A549 (cell line): ENCODE measurements at regions not wholly inside any gene's neighbourhood (a gene's known extent, or its start where the extent isn't known, plus 50 kb on each side); places are given as distances from the start of the nearest gene placed in this dataset.

Experiments
- ATAC-seq, 2 experiments: fragments of 200-7000 bp in 1 of 2; fragments of >200 bp in 1 of 2; cut with Nextera tagmentation in 1 of 2; cut with Tn5 transposase in 1 of 2; 3 replicates each; pipeline versions ENCODE4 v1.8.0 to v1.9.1; 2018 to 2020; ENCODE audit warnings: mild to moderate bottlenecking in 1 of 2, moderate library complexity in 1 of 2
- CTCF ChIA-PET: fragments of 300-600 bp; sonication (Branson Sonifier 250); formaldehyde crosslinking; extraction: SDS; loops from one replicate; lab custom pipeline; 2021; ENCODE audit warnings: antibody characterized with exemption, inconsistent platforms; lab: Yijun Ruan, JAX
- POLR2A ChIA-PET: fragments of 350-600 bp; formaldehyde crosslinking; extraction: SDS; loops from one replicate; lab custom pipeline; 2021; ENCODE audit warnings: antibody characterized with exemption, inconsistent platforms; lab: Yijun Ruan, JAX
- DNase-seq, 2 experiments: peaks; one replicate each; pipeline versions ENCODE4 v3.0.0 to v3.0.0-alpha.2; 2011 to 2016; ENCODE audit warnings: low read depth in 1 of 2, low spot score in 1 of 2
- FAIRE-seq: peaks from 2 replicates; lab custom pipeline; 2011; peaks lifted over from hg19 to GRCh38; lab: Jason Lieb, UNC
- H3K27ac ChIP-seq, 2 experiments: fragments of >200 bp; sonication (Bioruptor Twin); formaldehyde crosslinking; 3 replicates each; pipeline ENCODE4 v1.5.1; 2016 to 2017
- H3K4me1 ChIP-seq: fragments of >200 bp; sonication (Bioruptor Twin); formaldehyde crosslinking; 3 replicates; pipeline ENCODE4 v1.6.1; 2016
- H3K4me2 ChIP-seq: fragments of >200 bp; sonication (Bioruptor Twin); formaldehyde crosslinking; 3 replicates; pipeline ENCODE4 v1.6.1; 2016
- H3K4me3 ChIP-seq: fragments of >200 bp; sonication (Bioruptor Twin); formaldehyde crosslinking; 3 replicates; pipeline ENCODE4 v1.5.1; 2016
- H3K9me3 ChIP-seq: fragments of >200 bp; sonication (Bioruptor Twin); formaldehyde crosslinking; 3 replicates; pipeline ENCODE4 v1.6.1; 2016
- BHLHE40 ChIP-seq: IDR thresholded peaks from 2 replicates; pipeline ENCODE4 v1.6.1; 2012; ENCODE audit warnings: low read depth, low read length, inconsistent platforms
- CBX2 ChIP-seq: fragments of 200-600 bp; sonication (generic); IDR thresholded peaks from 2 replicates; pipeline ENCODE4 v1.6.1; 2016; ENCODE audit warnings: low read depth, mild to moderate bottlenecking, borderline replicate concordance
- CHD2 ChIP-seq: fragments of 150-350 bp; IDR thresholded peaks from 2 replicates; pipeline ENCODE4 v1.6.1; 2014; ENCODE audit warnings: low read length; ENCODE audit not compliant: partially characterized antibody
- CHD4 ChIP-seq: fragments of 200-600 bp; sonication (generic); IDR thresholded peaks from 2 replicates; pipeline ENCODE4 v1.6.1; 2016; ENCODE audit warnings: antibody characterized with exemption, mild to moderate bottlenecking, borderline replicate concordance
- E2F6 ChIP-seq: IDR thresholded peaks from 2 replicates; pipeline ENCODE4 v1.6.1; 2012; ENCODE audit warnings: low read depth, borderline replicate concordance
- EP300 ChIP-seq, 2 experiments: fragments of >200 bp; sonication (Bioruptor Twin); formaldehyde crosslinking; IDR thresholded peaks; 2 replicates in 1 of 2; 3 replicates in 1 of 2; pipeline ENCODE4 v1.6.1; 2016 to 2017
- ESRRA ChIP-seq: fragments of 150-350 bp; IDR thresholded peaks from 2 replicates; pipeline ENCODE4 v1.6.1; 2014; ENCODE audit warnings: mild to moderate bottlenecking, low read length, borderline replicate concordance
- GATA3 ChIP-seq: IDR thresholded peaks from 2 replicates; pipeline ENCODE4 v1.6.1; 2012; ENCODE audit warnings: borderline replicate concordance
- HES2 ChIP-seq: fragments of >200 bp; sonication (Bioruptor Twin); formaldehyde crosslinking; IDR thresholded peaks from 2 replicates; pipeline ENCODE4 v1.6.1; 2016
- HEYL ChIP-seq: fragments of 250-450 bp; sonication (Bioruptor Pico); IDR thresholded peaks from 2 replicates; pipeline ENCODE4 v1.8.0; 2021; ENCODE audit warnings: mild to moderate bottlenecking, moderate library complexity
- HOXB5 ChIP-seq: fragments of 250-450 bp; sonication (Bioruptor Pico); IDR thresholded peaks from 2 replicates; pipeline ENCODE4 v1.5.0; 2020; ENCODE audit warnings: mild to moderate bottlenecking, moderate library complexity
- JUN ChIP-seq, 2 experiments: fragments of >200 bp; sonication (Bioruptor Twin); formaldehyde crosslinking; IDR thresholded peaks; 2 replicates in 1 of 2; 3 replicates in 1 of 2; pipeline ENCODE4 v1.6.1; 2016 to 2017
- KDM1A ChIP-seq: fragments of 200-600 bp; sonication (generic); IDR thresholded peaks from 2 replicates; pipeline ENCODE4 v1.6.1; 2016; ENCODE audit warnings: low read depth, mild to moderate bottlenecking
- MAFK ChIP-seq: fragments of 450-650 bp; IDR thresholded peaks from 2 replicates; pipeline ENCODE4 v1.6.1; 2014; ENCODE audit not compliant: partially characterized antibody
- MAX ChIP-seq: IDR thresholded peaks from 2 replicates; pipeline ENCODE4 v1.6.1; 2012
- MAZ ChIP-seq: fragments of 150-350 bp; IDR thresholded peaks from 2 replicates; pipeline ENCODE4 v1.6.1; 2014; ENCODE audit warnings: antibody characterized with exemption, low read depth, low read length, borderline replicate concordance
- MYC ChIP-seq: IDR thresholded peaks from 2 replicates; pipeline ENCODE4 v1.6.1; 2012; ENCODE audit warnings: mild to moderate bottlenecking, inconsistent platforms, low read length, improper control_type of control experiment, borderline replicate concordance
- PBX3 ChIP-seq: IDR thresholded peaks from 2 replicates; pipeline ENCODE4 v1.6.1; 2012
- RARB ChIP-seq: fragments of 250-450 bp; sonication (Bioruptor Pico); IDR thresholded peaks from 2 replicates; pipeline ENCODE4 v1.8.0; 2021; ENCODE audit warnings: mild to moderate bottlenecking, moderate library complexity
- REST ChIP-seq: fragments of 200-600 bp; sonication (generic); IDR thresholded peaks from 2 replicates; pipeline ENCODE4 v1.6.1; 2016; ENCODE audit warnings: antibody characterized with exemption, mild to moderate bottlenecking, moderate library complexity
- ZC3H11A ChIP-seq: fragments of 450-650 bp; IDR thresholded peaks from 2 replicates; pipeline ENCODE4 v1.6.1; 2014; ENCODE audit warnings: antibody characterized with exemption, mild to moderate bottlenecking
- ZFP36 ChIP-seq: fragments of 450-650 bp; IDR thresholded peaks from 2 replicates; pipeline ENCODE4 v1.6.1; 2014; ENCODE audit warnings: borderline replicate concordance; ENCODE audit not compliant: partially characterized antibody
- WGBS: methylation state at CpG from one replicate; pipeline ENCODE4 v1.1.6; 2017; ENCODE audit errors: missing lambda C conversion rate; 5-methylcytosine and 5-hydroxymethylcytosine counted together

- no peak for TF ChIP-seq E2F6
- TF ChIP-seq KDM1A = no peak
- no peak for TF ChIP-seq CBX2
- no peak for TF ChIP-seq JUN (IDR thresholded peaks at IDR 0.05)
- TF ChIP-seq GATA3 = no peak
- no peak for TF ChIP-seq RARB
- no peak for TF ChIP-seq MAFK
- no peak for TF ChIP-seq HEYL (CRISPR knock-in tag)
- TF ChIP-seq CHD2 = no peak
- no peak for TF ChIP-seq MAZ
- no peak for TF ChIP-seq ESRRA
- no peak for TF ChIP-seq EP300 (IDR thresholded peaks at IDR 0.05)
- no peak for TF ChIP-seq ZC3H11A
- no peak for TF ChIP-seq HES2
- no peak for TF ChIP-seq MYC
- no peak for TF ChIP-seq ZFP36
- DNase-seq (no peak), FAIRE-seq (no peak), ATAC-seq (no peak)
- 2% methylated on average over 1 of the region's 1 CpG for WGBS
- Histone ChIP-seq H3K27ac (no peak overlapping the region), H3K4me1 (no peaks in the 10 kb centered on the region), H3K4me3 (no peak overlapping the region), H3K9me3 (no peaks in the 10 kb centered on the region), H3K4me2 (no peak overlapping the region)
- POLR2A ChIA-PET = no interaction called here
- CTCF ChIA-PET = interaction anchor here (1.6 kb wide), 1 partner anchor 12 kb away, joined by 4 read pairs; no protein-coding TSS in a partner anchor
Observed at GRCh38 chr1:199403531-199404116, 623.9 kb upstream of the NR5A2 start.

GRCh38 chr1:199404191-199404590 lies 623.3 kb upstream of the NR5A2 start:
- no peak for TF ChIP-seq BHLHE40
- no peak for TF ChIP-seq E2F6
- no peak for TF ChIP-seq CHD4
- no peak for TF ChIP-seq HOXB5 (CRISPR knock-in tag)
- no peak for TF ChIP-seq CHD2
- no peak for TF ChIP-seq PBX3
- no peak for TF ChIP-seq REST
- TF ChIP-seq MAX = no peak
- TF ChIP-seq HEYL (CRISPR knock-in tag) = no peak
- no peak for ATAC-seq
- no peak overlapping the region for H3K4me3 ChIP-seq
- no peaks in the 10 kb centered on the region for H3K4me1 ChIP-seq
- no peak overlapping the region for H3K4me2 ChIP-seq
- no peak for FAIRE-seq
- DNase-seq = no peak
- ChIA-PET POLR2A (no interaction called here), CTCF (no interaction called here)
- H3K27ac ChIP-seq = no peak overlapping the region
- no peaks in the 10 kb centered on the region for H3K9me3 ChIP-seq
